NCI-H526 treated with DMSO at 0.1 percent for 48 hours (cell line): ENCODE measurements at regions not wholly inside any gene's neighbourhood (a gene's known extent, or its start where the extent isn't known, plus 50 kb on each side); places are given as distances from the start of the nearest gene placed in this dataset.

Experiments used
- DNase-seq: peaks from one replicate; lab custom pipeline; 2025; lab: John Stamatoyannopoulos, UW

DNA sequence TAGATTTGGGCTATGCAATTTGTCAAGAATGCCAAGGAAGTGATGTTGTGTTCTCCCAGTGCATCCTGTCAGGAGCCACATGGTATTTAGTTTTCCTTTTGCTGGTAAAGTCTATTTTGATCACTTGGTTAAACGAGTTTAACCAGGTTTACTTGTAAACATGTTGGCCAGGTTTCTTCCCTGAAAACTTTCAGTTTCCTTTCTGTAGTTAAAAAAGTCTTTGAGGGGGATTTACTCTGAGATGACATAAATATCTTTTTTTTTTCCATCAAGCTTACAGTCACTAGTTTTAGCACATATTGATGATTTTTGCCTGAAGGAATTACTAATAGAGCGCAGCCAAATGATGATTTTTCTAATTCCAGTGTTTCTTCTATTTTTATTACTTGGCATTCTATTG is 320.5 kb downstream of the PHF14 start:
- DNase-seq = no peak

DNA sequence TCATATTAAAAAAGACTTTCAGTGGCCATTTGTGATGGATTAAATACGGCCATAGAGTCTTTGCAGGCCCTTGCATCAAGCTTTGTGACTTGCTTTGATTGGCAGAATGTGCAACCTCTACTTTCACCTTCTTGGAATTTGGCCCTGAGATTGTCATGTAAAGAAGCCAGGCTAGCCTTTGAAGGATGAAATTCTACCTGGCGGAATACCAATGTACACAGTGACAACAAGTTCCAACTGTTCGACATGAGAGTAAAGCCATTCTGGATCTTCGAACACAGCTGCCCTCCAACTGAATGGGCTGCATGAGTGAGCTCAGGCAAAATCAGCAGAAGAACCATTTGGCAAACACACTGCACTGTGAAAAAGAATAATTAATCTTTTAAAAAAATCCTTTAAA is 321.3 kb downstream of the PHF14 start:
- no peak for DNase-seq

DNA sequence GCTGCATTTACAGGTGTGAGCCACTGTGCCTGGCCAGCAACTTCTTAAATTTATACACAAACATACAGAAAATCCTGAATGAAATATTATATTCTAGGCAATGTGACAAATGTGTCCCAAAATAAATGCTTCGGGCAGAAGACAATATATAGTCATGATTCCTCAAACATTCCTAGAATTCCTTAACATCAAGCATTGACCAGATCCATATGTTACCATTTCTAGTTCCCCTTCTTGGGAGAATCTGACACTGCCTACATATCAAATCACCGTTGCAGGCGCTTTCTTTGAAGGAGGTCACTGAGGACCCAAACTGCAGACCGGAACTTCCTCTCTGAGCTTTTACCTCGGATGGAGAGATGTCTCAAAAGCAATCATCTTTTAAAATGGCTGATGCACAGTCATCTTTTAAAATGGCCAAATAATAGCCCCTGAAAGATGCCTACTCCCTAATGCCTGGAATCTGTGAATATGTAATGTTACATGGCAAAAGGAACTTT is 323.5 kb downstream of the PHF14 start:
- no peak for DNase-seq

DNA sequence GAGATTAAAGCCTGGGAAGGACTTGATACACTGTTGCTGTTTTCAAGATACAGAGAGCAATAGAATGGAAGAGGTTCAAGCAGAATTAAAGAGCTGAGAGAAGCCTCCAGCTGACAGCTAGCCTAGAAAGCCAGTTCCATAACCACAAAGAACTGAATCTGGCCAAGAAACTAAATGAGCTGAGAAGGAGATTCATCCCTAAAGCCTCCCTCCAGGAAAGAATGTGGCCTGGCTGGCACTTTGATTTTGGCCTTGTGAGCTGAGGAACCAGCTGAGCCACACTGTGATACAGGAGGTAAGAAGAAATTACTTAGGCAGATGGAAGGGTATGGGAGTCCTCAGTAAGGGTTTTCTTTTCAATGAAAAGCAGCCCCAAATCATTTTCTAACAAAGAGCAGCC is 324.1 kb downstream of the PHF14 start:
- no peak for DNase-seq

DNA sequence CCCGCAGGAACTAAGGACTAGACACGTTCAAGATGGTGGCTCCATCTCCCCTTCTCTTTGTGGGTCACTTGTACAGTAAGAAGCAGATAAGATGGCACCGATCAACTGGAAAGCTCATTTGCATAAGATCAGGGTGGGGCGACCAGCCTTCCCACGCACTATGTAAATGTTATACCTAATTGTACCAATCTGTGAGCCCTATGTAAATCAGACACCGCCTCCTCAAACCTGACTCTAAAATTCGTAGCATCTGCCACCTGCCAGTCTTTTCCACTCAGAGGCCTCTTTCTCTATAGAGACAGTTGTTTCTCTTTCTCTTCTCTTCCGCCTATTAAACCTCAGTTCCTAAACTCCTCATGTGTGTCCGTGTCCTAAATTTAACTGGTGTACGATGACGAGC is 324.5 kb downstream of the PHF14 start:
- peak; percentile 27 for DNase-seq

DNA sequence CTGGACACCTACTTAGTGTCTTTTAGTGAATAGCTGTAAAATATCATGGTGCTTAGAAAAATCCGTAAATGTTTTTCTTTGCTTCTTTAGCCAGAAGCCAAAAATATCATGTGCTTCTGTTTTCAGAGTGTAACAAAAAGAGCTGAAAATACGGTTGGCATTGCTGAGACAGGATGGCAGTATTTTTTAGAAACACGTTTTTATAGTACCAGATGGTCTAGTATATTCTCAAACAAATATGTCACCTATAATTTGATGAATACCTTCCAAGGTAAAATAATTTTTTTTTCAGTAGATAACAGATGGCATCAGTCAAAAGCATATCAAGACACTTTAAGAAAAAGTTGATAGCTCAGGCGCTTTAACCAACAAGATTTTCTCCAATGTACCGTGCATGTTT is 326.6 kb downstream of the PHF14 start:
- DNase-seq = no peak

DNA sequence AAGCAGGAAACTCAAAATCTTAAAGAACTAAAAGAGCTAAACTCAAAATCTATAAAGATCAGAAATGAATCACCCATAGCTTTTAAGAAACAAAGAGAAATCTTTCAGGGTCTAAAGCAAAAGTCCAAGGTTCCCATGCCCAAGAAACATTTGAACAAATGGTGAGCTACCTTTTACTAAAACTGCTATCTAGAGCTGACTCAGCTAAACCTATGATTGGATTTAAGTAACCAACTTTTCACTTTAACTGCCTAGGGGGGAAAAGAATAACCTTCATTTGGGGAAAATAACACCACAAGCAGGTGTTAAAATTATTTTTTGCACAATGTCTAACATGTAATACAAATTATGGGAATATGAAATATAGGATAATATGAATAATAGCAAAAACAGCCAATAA is 328.4 kb downstream of the PHF14 start:
- no peak for DNase-seq

DNA sequence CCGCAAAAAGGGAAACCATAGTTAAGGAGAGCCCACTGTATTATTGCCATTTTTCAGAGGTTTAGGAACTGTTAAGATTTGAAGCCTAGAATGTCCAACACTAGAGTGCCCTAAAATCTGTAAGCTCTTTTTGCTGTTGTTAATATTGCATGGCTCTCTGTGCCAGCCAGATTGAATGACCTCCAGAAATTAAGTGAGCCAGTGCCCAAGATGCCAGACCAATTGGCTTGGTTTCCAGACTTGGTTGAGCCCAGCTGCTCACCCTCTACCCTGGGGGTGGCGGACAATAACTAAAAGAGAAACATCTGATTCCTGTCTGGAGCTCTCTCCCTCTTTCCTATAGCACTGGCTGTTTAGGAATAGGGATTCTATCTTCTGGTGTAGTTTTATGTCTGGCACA is 340.1 kb downstream of the PHF14 start:
- DNase-seq = no peak

DNA sequence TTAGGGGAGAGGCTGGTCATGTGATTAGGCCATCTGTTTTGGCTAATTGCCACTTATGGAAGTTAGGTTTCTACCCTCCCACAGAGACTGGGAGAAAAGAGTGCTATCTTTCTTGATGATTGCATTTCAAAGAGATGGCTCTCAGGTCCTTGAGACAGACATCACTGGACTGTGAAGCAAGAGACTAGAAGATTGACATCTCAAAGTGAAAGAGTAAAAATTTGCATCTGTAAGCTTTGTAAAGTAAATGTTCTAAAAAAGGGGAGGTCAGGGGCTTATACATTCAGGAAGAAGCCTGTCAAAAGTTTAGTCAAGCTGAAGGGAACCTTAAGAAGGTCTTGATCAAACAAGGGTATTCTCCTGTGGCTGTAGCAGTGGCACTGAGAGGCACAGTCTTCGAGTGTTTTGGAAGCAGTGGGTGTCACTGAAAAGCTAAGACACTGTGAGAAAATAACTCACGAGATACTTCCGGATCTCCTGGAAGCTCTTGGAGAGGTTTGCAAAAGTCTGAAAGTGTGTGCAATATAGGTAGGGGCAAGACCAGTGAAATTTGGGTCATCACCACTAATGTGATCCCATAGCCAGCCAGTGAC is 342.1 kb downstream of the PHF14 start:
- no peak for DNase-seq

DNA sequence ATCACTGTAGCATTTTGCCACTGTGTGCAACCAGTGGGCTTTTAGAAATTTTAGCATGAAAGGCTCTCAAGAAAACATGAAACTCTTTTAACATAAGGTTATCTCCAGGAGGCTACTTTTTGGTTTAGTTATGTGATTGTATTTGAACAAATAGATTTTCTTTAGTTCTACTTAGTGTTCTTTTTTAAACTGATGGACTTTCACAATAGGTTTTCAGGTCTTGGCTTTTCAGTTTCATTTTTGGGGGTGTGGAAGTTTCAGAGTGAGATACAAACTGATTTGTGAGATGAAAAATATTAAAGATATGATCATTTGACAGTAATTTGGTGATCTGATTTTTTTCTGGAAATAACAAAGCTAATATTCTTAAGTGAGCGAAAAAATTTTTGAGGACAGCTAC is 344.1 kb downstream of the PHF14 start:
- no peak for DNase-seq

DNA sequence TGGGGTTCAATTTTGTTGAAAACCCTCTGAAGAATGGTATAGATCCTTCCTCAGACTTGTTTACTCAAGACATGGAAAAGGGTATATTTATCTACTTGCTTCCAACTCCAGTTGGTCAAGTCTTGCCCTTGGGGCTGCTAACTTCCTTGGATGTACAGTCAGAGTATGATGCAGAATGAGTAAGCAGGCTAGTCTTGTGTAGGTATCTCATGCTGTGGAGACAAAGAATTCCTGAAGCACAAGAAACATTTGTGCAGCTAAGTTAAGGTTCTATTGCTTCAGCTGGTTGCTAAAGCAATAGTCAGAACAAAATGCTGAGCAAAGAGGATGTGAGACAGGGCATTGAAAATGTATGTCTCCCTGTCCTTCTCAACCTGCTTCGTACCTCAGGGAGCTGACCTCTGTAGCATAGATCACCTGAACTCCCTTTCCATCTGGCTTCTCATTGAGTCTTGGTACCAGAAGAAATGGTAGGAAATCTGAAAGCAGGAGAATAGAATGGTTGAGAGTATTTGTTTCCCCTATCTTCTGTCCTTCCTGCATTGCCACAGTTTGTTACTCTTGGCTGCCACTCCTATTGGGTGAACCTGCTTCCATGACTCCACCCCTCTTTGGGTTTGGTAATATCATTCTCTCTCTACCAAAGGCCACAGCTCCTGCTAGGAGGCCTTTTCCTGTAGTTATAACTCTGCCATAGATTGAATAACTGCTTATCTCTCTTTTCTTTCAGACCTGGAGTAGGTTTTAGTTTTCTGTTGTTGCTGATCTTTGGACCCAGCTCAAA is 346.0 kb downstream of the PHF14 start:
- DNase-seq = no peak
